Fibroblast of lung (primary cell): ENCODE measurements at regions not wholly inside any gene's neighbourhood (a gene's known extent, or its start where the extent isn't known, plus 50 kb on each side); places are given as distances from the start of the nearest gene placed in this dataset.

Source experiments
- DNase-seq, 2 donors: peaks; one replicate each; pipeline versions ENCODE4 v3.0.0 to v3.0.0-alpha.2; 2010; ENCODE audit warnings: low read depth in 2 of 2
- H2AFZ ChIP-seq: 2 replicates; pipeline ENCODE4 v1.5.1; 2012; ENCODE audit warnings: low read length, control low read depth, inconsistent platforms
- H3K27ac ChIP-seq: 2 replicates; pipeline ENCODE4 v1.5.1; 2011; ENCODE audit warnings: low read length, control low read depth; ENCODE audit not compliant: insufficient read depth
- H3K27me3 ChIP-seq: 2 replicates; pipeline ENCODE4 v1.5.1; 2011; ENCODE audit warnings: mild to moderate bottlenecking, low read length; ENCODE audit not compliant: control insufficient read depth, insufficient read depth
- H3K36me3 ChIP-seq: 2 replicates; pipeline ENCODE4 v1.5.1; 2011; ENCODE audit warnings: low read length; ENCODE audit not compliant: control insufficient read depth, insufficient read depth
- H3K4me1 ChIP-seq: 2 replicates; pipeline ENCODE4 v1.5.1; 2011; ENCODE audit warnings: low read length; ENCODE audit not compliant: control insufficient read depth, insufficient read depth; ENCODE audit errors: extremely low read depth
- H3K4me2 ChIP-seq: 2 replicates; pipeline ENCODE4 v1.5.1; 2011; ENCODE audit warnings: low read length, control low read depth; ENCODE audit not compliant: insufficient read depth; ENCODE audit errors: extremely low read depth
- H3K4me3 ChIP-seq, 4 experiments: fragments of 200-600 bp in 1 of 4; sonication (generic) in 1 of 4; replicated peaks in 1 of 4; 2 replicates each; pipeline ENCODE4 v1.5.1; 2011 to 2016; ENCODE audit warnings: low read length in 4 of 4, low read depth in 3 of 4, mild to moderate bottlenecking in 3 of 4, control low read depth in 2 of 4, inconsistent platforms in 1 of 4, mixed read lengths in 1 of 4; ENCODE audit not compliant: insufficient read depth in 1 of 4; ENCODE audit errors: control extremely low read depth in 1 of 4
- H3K79me2 ChIP-seq: 2 replicates; pipeline ENCODE4 v1.5.1; 2012; ENCODE audit warnings: mild to moderate bottlenecking, low read length, inconsistent platforms; ENCODE audit not compliant: control insufficient read depth, insufficient read depth
- H3K9ac ChIP-seq: 2 replicates; pipeline ENCODE4 v1.5.1; 2011; ENCODE audit warnings: mild to moderate bottlenecking, low read length, control low read depth; ENCODE audit not compliant: insufficient read depth
- H3K9me3 ChIP-seq: 2 replicates; pipeline ENCODE4 v1.5.1; 2012; ENCODE audit warnings: low read depth, low read length; ENCODE audit not compliant: control insufficient read depth, insufficient read depth
- H4K20me1 ChIP-seq: 2 replicates; pipeline ENCODE4 v1.5.1; 2011; ENCODE audit warnings: low read length; ENCODE audit not compliant: control insufficient read depth, insufficient read depth; ENCODE audit errors: extremely low read depth
- EZH2 ChIP-seq: IDR thresholded peaks from 2 replicates; pipeline ENCODE4 v1.5.1; 2012; ENCODE audit warnings: low read length, control low read depth, mild to moderate bottlenecking; ENCODE audit errors: missing control alignments
- TF ChIP-seq, protein P1 (sequence below), 2 donors: IDR thresholded peaks in 1 of 2; conservative IDR thresholded peaks in 1 of 2; 1 replicate in 1 of 2; 2 replicates in 1 of 2; pipeline ENCODE4 v1.5.1; 2011 to 2012; ENCODE audit warnings: low read length in 2 of 2, control low read depth in 1 of 2, inconsistent platforms in 1 of 2, low read depth in 1 of 2, mild to moderate bottlenecking in 1 of 2

- H3K27ac ChIP-seq: no peak overlapping the region
- H3K4me1 ChIP-seq: no peaks in the 10 kb centered on the region
- no peak for TF ChIP-seq EZH2
- TF ChIP-seq, protein P1, sequence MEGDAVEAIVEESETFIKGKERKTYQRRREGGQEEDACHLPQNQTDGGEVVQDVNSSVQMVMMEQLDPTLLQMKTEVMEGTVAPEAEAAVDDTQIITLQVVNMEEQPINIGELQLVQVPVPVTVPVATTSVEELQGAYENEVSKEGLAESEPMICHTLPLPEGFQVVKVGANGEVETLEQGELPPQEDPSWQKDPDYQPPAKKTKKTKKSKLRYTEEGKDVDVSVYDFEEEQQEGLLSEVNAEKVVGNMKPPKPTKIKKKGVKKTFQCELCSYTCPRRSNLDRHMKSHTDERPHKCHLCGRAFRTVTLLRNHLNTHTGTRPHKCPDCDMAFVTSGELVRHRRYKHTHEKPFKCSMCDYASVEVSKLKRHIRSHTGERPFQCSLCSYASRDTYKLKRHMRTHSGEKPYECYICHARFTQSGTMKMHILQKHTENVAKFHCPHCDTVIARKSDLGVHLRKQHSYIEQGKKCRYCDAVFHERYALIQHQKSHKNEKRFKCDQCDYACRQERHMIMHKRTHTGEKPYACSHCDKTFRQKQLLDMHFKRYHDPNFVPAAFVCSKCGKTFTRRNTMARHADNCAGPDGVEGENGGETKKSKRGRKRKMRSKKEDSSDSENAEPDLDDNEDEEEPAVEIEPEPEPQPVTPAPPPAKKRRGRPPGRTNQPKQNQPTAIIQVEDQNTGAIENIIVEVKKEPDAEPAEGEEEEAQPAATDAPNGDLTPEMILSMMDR (conservative IDR thresholded peaks at IDR 0.05 in 1 of 2, IDR thresholded peaks at IDR 0.05 in 1 of 2; ENCODE audit: low read depth in 1 of 2, low read length in 2 of 2): no peak
These were observed 142.7 kb upstream of the DOCK10 start for GRCh38 chr2:225184948-225185347.

DNA sequence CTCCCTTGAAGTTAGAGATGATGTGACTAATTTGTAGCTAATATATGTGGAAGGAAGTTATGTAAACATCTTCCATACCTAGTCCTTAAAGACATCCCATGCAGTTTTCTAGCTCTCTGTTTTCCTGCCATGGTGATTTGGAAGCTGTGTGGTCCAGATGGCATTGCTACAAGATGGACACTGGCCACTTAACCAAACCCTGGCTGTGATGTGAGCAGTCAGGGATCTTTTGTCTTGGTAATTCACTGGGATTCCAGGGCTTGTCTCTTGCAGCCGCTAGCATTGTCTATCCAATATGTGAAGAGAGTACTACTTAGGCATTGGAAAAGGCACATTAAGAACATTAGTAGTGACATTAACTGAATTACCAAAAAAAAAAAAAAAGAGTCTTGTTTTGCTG, 139.9 kb upstream of the DOCK10 start:
- Histone ChIP-seq H3K9ac (no peak overlapping the region), H3K27me3 (no peaks in the 10 kb centered on the region), H3K4me3 (no peak overlapping the region), H3K79me2 (no peaks in the 10 kb centered on the region), H3K36me3 (no peaks in the 10 kb centered on the region), H3K27ac (no peak overlapping the region), H3K4me2 (no peak overlapping the region), H3K9me3 (no peaks in the 10 kb centered on the region), H4K20me1 (no peaks in the 10 kb centered on the region), H3K4me1 (no peaks in the 10 kb centered on the region), H2AFZ (no peak overlapping the region)
- TF ChIP-seq, protein P1 (conservative IDR thresholded peaks at IDR 0.05 in 1 of 2, IDR thresholded peaks at IDR 0.05 in 1 of 2; ENCODE audit: low read depth in 1 of 2, low read length in 2 of 2): no peak
- no peak for TF ChIP-seq EZH2
- DNase-seq: no peak

More at GRCh38 chr2:225184948-225185347, 142.7 kb upstream of the DOCK10 start:
- no peak for DNase-seq
- Histone ChIP-seq H4K20me1 (no peaks in the 10 kb centered on the region), H3K4me2 (no peak overlapping the region), H3K27me3 (no peaks in the 10 kb centered on the region), H3K4me3 (no peak overlapping the region), H3K79me2 (no peaks in the 10 kb centered on the region), H3K9me3 (no peaks in the 10 kb centered on the region), H3K36me3 (no peaks in the 10 kb centered on the region), H2AFZ (no peak overlapping the region), H3K9ac (no peak overlapping the region)

GRCh38 chr2:225177098-225177497, 134.8 kb upstream of the DOCK10 start:
- H3K4me2 ChIP-seq: no peak overlapping the region
- no peaks in the 10 kb centered on the region for H3K79me2 ChIP-seq
- H3K27ac ChIP-seq: no peak overlapping the region
- H3K9me3 ChIP-seq: no peaks in the 10 kb centered on the region
- no peak overlapping the region for H3K4me3 ChIP-seq
- H3K4me1 ChIP-seq: no peaks in the 10 kb centered on the region
- DNase-seq: peak; percentile 18 to 80
- no peak for TF ChIP-seq EZH2
- TF ChIP-seq, protein P1 (conservative IDR thresholded peaks at IDR 0.05 in 1 of 2, IDR thresholded peaks at IDR 0.05 in 1 of 2; ENCODE audit: low read depth in 1 of 2, low read length in 2 of 2): no peak
- H3K36me3 ChIP-seq: no peaks in the 10 kb centered on the region
- no peak overlapping the region for H3K9ac ChIP-seq
- H2AFZ ChIP-seq: no peak overlapping the region
- no peaks in the 10 kb centered on the region for H4K20me1 ChIP-seq
- H3K27me3 ChIP-seq: no peaks in the 10 kb centered on the region
